ENCODE measurements at regions not wholly inside any gene's neighbourhood (a gene's known extent, or its start where the extent isn't known, plus 50 kb on each side); places are given as distances from the start of the nearest gene placed in this dataset.

DNA sequence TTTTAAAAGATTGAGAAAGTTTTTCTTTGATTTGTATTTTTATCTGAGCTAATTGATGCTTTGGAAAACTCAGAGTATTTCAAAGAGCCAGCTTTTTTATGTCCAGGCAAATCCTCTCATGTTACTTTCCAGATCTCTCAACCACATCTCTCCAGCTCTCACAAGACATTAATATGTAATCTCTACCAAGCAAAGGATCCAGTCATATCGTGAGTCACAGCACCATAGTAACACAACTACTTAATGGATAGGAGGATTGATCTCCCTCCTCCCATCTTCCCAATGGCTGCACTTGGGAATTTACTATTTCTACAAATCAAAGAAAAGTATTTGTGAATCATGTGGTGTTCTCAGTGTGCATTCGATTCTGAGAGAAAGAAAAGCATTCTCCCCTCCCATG is 63.3 kb downstream of the POU4F1 start:
- TF ChIP-seq, protein P1, sequence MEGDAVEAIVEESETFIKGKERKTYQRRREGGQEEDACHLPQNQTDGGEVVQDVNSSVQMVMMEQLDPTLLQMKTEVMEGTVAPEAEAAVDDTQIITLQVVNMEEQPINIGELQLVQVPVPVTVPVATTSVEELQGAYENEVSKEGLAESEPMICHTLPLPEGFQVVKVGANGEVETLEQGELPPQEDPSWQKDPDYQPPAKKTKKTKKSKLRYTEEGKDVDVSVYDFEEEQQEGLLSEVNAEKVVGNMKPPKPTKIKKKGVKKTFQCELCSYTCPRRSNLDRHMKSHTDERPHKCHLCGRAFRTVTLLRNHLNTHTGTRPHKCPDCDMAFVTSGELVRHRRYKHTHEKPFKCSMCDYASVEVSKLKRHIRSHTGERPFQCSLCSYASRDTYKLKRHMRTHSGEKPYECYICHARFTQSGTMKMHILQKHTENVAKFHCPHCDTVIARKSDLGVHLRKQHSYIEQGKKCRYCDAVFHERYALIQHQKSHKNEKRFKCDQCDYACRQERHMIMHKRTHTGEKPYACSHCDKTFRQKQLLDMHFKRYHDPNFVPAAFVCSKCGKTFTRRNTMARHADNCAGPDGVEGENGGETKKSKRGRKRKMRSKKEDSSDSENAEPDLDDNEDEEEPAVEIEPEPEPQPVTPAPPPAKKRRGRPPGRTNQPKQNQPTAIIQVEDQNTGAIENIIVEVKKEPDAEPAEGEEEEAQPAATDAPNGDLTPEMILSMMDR (IDR thresholded peaks at IDR 0.05; ENCODE audit: poor library complexity), result no peak
- no peak for TF ChIP-seq EZH2 (IDR thresholded peaks at IDR 0.05; ENCODE audit: borderline replicate concordance)
- no peak for TF ChIP-seq EZH2phosphoT487 (IDR thresholded peaks at IDR 0.05; ENCODE audit: low read depth, severe bottlenecking, unreplicated experiment)

All from hepatocyte (in vitro differentiated cells).